ENCODE measurements at regions not wholly inside any gene's neighbourhood (a gene's known extent, or its start where the extent isn't known, plus 50 kb on each side); places are given as distances from the start of the nearest gene placed in this dataset.

DNA sequence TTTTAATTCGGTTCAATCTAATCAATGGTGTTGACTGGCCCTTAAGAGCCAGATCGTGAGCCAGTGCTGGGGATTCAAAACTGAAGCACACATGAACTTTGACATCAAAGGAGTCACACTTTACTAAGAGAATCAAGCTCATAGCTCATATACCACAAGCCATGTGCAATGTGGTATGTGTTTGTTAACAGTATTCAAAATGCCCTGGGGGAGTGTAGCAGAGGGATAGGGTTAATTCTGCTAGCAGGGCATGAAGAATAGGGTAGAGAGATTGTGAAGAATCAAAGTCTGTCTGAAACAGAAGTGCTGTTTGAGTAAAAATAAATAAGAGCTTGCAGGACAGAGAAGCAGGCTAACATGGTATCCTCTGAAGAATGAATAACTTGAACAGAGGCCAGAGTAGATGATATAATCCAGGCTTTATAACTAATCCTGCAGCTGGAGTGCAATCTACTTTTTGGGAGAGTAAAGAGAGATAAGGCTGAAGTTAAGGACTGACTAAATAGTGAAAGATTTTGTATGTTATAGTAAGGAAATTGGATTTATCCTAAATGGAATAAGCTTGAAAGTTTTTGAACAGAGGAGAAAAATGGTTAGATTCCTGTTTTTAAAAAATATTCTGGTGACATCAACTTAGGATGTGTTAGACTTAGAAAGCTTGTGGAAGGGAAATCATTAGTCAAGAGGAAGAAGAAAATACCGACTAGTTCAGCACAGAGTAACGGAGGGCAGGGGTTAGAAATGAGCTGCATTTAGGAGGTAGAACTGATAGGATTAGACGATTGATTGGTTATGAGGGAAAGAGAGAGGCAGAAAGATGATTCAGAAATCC is 292.0 kb downstream of the NFKBIZ start:
- Histone ChIP-seq H3K27me3 (ENCODE audit: insufficient read depth, low read length) (no peaks in the 10 kb centered on the region), H3K36me3 (ENCODE audit: insufficient read depth, low read length) (no peaks in the 10 kb centered on the region), H3K9ac (ENCODE audit: low read depth, low read length) (no peak overlapping the region), H3K4me1 (ENCODE audit: insufficient read depth, low read length) (no peaks in the 10 kb centered on the region), H3K9me3 (ENCODE audit: insufficient read depth, low read depth, low read length) (no peaks in the 10 kb centered on the region), H3K27ac (ENCODE audit: low read depth, low read length) (no peak overlapping the region), H3K4me3 (ENCODE audit: low read length) (no peak overlapping the region)
- WGBS: 91% methylated on average over 5 of the region's 5 CpGs

DNA sequence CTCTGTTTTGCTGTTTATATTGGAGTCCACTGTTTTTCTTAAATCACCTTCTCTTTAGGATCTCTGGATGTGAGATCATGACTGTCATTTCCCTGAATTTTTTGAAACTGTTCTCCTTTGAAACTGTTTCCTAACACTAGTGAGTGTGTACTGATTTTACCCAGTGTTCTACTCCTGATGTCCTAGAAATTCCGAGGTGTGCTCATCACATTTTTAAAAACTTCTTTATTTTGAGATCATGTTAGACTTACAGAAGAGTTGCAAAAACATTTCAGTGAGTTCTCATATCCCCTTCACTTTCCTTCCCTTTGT is 292.6 kb downstream of the NFKBIZ start:
- Histone ChIP-seq H3K9ac (ENCODE audit: low read depth, low read length) (no peak overlapping the region), H3K9me3 (ENCODE audit: insufficient read depth, low read depth, low read length) (no peaks in the 10 kb centered on the region), H3K27ac (ENCODE audit: low read depth, low read length) (no peak overlapping the region), H3K36me3 (ENCODE audit: insufficient read depth, low read length) (no peaks in the 10 kb centered on the region), H3K4me3 (ENCODE audit: low read length) (no peak overlapping the region), H3K4me1 (ENCODE audit: insufficient read depth, low read length) (no peaks in the 10 kb centered on the region), H3K27me3 (ENCODE audit: insufficient read depth, low read length) (no peaks in the 10 kb centered on the region)
- WGBS: 100% methylated on average over 1 of the region's 1 CpG

DNA sequence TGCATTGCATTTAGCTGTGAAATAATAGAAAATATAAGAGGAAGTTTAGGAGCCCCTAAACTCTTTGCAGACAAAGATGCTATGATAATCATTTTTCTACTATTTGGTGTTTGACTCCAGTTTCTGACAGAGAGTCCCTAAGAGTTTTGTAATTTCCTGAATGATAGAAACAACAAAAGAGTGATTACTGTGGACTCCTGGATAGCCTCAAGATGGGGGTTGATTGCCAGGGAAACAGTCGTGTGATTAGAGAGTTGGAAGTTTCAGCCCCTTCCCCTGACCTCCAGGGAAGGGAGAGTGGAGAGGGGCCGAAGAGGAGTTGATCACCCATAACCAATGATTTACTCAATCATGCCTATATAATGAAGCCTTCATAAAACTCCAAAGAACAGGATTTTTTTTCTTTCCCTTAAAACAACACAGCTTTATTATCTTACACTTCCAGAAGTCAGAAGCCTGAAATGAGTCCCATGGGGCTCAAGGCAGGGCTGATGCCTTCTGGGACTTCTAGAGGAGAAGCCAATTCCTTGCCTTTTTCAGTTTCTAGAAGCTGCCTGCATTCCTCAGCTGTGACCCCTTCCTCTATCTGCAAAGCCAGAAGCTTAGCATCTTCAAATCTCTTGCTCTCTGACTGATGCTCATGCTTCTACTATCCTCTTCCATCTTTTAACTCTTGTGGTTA is 292.3 kb upstream of the ZPLD1 start:
- 70% methylated on average over 2 of the region's 2 CpGs for WGBS
- Histone ChIP-seq H3K9me3 (ENCODE audit: insufficient read depth, low read depth, low read length) (no peaks in the 10 kb centered on the region), H3K4me3 (ENCODE audit: low read length) (no peak overlapping the region), H3K27me3 (ENCODE audit: insufficient read depth, low read length) (no peaks in the 10 kb centered on the region), H3K27ac (ENCODE audit: low read depth, low read length) (no peak overlapping the region), H3K9ac (ENCODE audit: low read depth, low read length) (no peak overlapping the region), H3K36me3 (ENCODE audit: insufficient read depth, low read length) (no peaks in the 10 kb centered on the region), H3K4me1 (ENCODE audit: insufficient read depth, low read length) (no peaks in the 10 kb centered on the region)

DNA sequence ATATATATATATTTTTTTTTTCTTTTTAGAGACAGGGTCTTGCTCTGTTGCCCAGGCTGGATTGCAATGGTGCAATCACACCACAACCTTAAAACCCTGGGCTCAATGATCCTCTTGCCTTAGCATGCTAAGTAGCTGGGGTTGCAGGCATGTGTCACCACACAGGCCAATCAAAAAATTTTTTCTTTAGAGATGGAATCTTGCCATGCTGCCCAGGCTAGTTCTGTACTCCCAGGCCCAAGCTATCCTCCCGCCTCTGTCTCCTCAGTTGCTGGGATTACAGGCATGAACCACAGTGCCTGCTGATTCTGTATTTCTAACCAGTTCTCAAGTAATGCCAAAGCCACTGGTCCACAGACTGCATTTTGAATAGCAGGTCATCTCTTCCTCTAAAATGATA is 291.3 kb upstream of the ZPLD1 start:
- H3K4me3 ChIP-seq (ENCODE audit: low read length): no peak overlapping the region
- H3K36me3 ChIP-seq (ENCODE audit: insufficient read depth, low read length): no peaks in the 10 kb centered on the region
- H3K9ac ChIP-seq (ENCODE audit: low read depth, low read length): no peak overlapping the region
- H3K27me3 ChIP-seq (ENCODE audit: insufficient read depth, low read length): no peaks in the 10 kb centered on the region
- H3K27ac ChIP-seq (ENCODE audit: low read depth, low read length): no peak overlapping the region
- no peaks in the 10 kb centered on the region for H3K4me1 ChIP-seq (ENCODE audit: insufficient read depth, low read length)
- no peaks in the 10 kb centered on the region for H3K9me3 ChIP-seq (ENCODE audit: insufficient read depth, low read depth, low read length)
- WGBS: 94% methylated on average over 1 of the region's 1 CpG

DNA sequence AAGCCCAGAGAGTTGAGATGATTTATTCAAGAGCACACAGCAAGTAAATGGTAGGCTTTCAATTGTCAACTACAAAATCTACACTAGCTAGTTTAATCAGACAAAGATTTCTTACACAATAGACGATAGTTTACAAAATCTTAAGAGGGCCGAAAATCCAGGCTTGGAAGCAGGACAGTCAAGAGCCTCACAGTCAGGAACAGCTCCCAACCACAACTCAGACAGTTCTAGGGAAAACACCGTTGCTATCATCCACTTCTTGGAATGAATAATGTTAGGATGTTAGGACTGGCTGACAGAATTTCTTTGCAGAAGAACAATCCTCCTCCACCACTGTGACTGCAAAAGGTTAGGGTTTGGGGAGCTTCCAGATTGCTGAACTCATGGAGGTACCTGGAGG is 290.8 kb upstream of the ZPLD1 start:
- no peak overlapping the region for H3K4me3 ChIP-seq (ENCODE audit: low read length)
- H3K4me1 ChIP-seq (ENCODE audit: insufficient read depth, low read length): no peaks in the 10 kb centered on the region
- no peaks in the 10 kb centered on the region for H3K36me3 ChIP-seq (ENCODE audit: insufficient read depth, low read length)
- no peaks in the 10 kb centered on the region for H3K9me3 ChIP-seq (ENCODE audit: insufficient read depth, low read depth, low read length)
- H3K27me3 ChIP-seq (ENCODE audit: insufficient read depth, low read length): no peaks in the 10 kb centered on the region
- 97% methylated on average over 2 of the region's 3 CpGs for WGBS
- H3K9ac ChIP-seq (ENCODE audit: low read depth, low read length): no peak overlapping the region
- H3K27ac ChIP-seq (ENCODE audit: low read depth, low read length): no peak overlapping the region

DNA sequence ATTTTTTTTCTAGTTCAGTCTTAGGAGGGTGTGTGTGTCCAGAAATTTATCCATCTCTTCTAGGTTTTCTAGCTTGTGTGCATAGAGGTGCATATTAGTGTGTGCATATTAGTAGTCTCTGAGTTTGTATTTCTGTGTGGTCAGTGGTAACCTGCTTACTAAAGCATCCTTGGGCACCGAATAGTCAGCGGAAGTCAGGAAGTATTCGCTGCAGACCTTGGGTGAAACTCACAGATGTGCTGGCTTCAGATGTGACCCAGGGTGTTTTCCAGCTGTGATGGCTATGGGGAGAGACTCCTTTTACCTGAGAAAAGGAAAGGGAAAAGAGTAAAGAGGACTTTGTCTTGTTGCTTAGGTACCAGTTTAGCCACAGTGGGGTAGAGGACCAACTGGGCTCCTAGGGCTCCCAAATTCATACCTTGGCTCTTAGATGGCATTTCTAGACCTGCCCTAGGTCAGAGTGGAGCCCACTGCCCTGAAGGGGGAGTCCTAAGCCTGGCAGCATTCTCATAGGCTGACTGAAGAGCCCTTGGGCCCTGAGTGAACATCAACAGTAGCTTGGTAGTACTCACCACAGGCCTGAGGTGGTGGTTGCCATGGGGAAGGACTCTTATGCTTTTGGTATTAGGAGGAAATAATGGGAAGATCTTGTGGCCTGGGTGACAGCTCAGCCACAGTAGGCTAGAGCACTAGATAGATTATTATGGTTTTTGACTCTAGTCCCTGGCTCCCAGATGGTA is 286.0 kb upstream of the ZPLD1 start:
- no peak overlapping the region for H3K4me3 ChIP-seq (ENCODE audit: low read length)
- H3K36me3 ChIP-seq (ENCODE audit: insufficient read depth, low read length): no peaks in the 10 kb centered on the region
- H3K9ac ChIP-seq (ENCODE audit: low read depth, low read length): no peak overlapping the region
- no peaks in the 10 kb centered on the region for H3K4me1 ChIP-seq (ENCODE audit: insufficient read depth, low read length)
- WGBS: 95% methylated on average over 3 of the region's 3 CpGs
- peaks cover 13% of the 10 kb centered on the region; the same call in 1 of the 2 replicates for H3K9me3 ChIP-seq (ENCODE audit: insufficient read depth, low read depth, low read length)
- no peak overlapping the region for H3K27ac ChIP-seq (ENCODE audit: low read depth, low read length)
- no peaks in the 10 kb centered on the region for H3K27me3 ChIP-seq (ENCODE audit: insufficient read depth, low read length)

DNA sequence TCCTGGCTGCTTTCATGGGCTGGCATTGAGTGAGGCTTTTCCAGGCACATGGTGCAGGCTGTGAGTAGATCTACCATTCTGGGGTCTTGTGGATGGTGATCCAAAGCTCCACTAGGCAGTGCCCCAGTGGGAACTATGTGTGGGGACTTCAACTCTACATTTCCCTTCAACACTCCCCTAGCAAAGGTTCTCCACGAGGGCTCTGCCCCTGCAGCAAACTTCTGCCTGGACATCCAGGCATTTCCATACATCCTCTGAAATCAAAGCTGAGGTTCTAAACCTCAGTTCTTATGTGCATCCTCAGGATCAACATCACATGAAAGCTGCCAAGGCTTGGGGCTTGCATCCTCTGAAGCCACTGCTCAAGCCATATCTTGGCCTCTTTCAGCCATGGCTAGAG is 282.9 kb upstream of the ZPLD1 start:
- Histone ChIP-seq H3K36me3 (ENCODE audit: insufficient read depth, low read length) (no peaks in the 10 kb centered on the region), H3K9ac (ENCODE audit: low read depth, low read length) (no peak overlapping the region), H3K27me3 (ENCODE audit: insufficient read depth, low read length) (no peaks in the 10 kb centered on the region), H3K9me3 (ENCODE audit: insufficient read depth, low read depth, low read length) (peaks cover 13% of the 10 kb centered on the region; the same call in 1 of the 2 replicates), H3K4me1 (ENCODE audit: insufficient read depth, low read length) (no peaks in the 10 kb centered on the region), H3K4me3 (ENCODE audit: low read length) (no peak overlapping the region), H3K27ac (ENCODE audit: low read depth, low read length) (no peak overlapping the region)
- WGBS: 49% methylated on average over 1 of the region's 1 CpG

DNA sequence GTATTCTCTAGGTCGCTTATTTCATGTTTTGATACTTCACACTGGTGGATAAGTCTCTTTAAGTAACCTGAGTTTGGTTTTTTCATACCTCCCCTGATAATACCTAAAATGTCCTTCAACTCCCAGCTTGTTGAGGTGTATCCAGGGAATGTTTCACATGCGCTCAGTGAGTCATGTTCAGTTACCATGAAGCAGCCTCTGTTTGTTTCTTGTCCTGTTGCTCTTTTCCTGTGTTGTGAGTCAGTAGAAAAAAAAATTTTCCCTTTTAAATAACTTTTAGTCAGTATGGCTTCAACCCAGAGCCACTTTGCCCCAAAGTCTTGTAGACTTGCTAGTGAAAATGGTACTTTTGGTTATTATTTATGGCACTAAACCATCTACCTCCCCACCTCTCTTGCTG is 278.4 kb upstream of the ZPLD1 start:
- Histone ChIP-seq H3K9ac (ENCODE audit: low read depth, low read length) (no peak overlapping the region), H3K4me3 (ENCODE audit: low read length) (no peak overlapping the region), H3K4me1 (ENCODE audit: insufficient read depth, low read length) (no peaks in the 10 kb centered on the region), H3K9me3 (ENCODE audit: insufficient read depth, low read depth, low read length) (peaks cover 9% of the 10 kb centered on the region; the same call in 1 of the 2 replicates), H3K27ac (ENCODE audit: low read depth, low read length) (no peak overlapping the region), H3K36me3 (ENCODE audit: insufficient read depth, low read length) (no peaks in the 10 kb centered on the region), H3K27me3 (ENCODE audit: insufficient read depth, low read length) (no peaks in the 10 kb centered on the region)
- 100% methylated on average over 2 of the region's 2 CpGs for WGBS

DNA sequence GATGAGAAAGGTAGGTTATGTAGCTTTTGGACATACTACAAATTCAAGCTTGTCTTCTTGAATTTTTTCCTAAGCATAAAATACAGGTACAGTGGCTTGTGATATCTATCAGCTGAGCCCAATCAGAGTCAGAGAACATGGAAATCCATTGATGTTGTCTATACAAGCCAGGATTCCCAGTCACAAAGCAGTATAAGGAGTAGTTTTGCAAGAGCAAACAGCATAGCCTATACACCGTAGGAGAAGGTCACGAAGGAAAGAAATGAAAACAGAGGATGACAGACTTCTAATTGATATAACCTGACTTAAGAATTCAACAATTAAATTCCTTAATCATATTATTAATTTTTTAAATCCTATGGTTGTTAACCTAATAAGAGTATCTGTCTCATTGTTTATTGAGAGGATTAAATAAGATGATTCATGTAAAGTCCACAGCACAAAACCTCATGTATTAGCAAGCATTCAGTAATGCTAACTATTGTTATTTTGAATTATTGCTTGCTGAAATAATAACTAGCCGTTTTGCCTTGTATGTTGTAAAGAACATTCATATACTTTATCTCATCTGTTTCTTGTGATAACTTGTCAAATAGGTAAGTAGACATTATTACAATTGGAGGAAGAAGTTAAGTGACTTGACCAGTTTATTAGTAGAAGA is 276.6 kb upstream of the ZPLD1 start:
- WGBS: 84% methylated on average over 2 of the region's 3 CpGs
- H3K4me1 ChIP-seq (ENCODE audit: insufficient read depth, low read length): no peaks in the 10 kb centered on the region
- H3K36me3 ChIP-seq (ENCODE audit: insufficient read depth, low read length): no peaks in the 10 kb centered on the region
- no peak overlapping the region for H3K4me3 ChIP-seq (ENCODE audit: low read length)
- H3K27me3 ChIP-seq (ENCODE audit: insufficient read depth, low read length): no peaks in the 10 kb centered on the region
- no peak overlapping the region for H3K9ac ChIP-seq (ENCODE audit: low read depth, low read length)
- H3K27ac ChIP-seq (ENCODE audit: low read depth, low read length): no peak overlapping the region
- H3K9me3 ChIP-seq (ENCODE audit: insufficient read depth, low read depth, low read length): 0 out of 2 replicates have a peak, but pooled peaks cover 3% of the 10 kb centered on the region

DNA sequence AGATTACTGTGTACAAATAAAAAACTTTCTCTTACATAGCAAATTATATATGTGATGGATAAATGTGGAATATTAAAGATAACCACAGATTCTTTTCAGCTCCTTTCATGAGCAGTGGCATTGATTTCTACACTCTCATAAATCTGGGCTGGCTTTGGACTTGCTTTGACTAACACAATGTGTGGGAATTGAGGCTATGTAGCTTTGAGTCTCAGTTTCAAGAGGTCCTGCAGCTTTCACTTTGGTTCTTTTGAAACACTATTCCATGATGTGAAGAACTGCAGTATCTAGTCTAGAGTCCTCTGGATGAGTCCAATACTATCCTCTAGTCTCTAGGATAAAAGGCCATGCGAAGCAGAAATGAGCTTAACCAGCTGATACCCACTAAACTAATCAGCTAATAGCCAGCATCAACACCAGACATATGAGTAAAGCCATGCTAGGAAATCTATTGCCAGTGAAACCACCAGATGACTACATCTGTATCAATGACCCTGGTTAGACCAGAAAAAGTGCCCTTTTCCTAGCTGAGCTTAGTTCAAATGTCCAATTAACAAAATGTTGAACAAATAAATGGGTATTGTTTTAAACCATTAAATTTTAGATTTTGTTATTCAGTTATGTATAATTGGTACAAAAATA is 274.9 kb upstream of the ZPLD1 start:
- 96% methylated on average over 1 of the region's 1 CpG for WGBS
- Histone ChIP-seq H3K4me3 (ENCODE audit: low read length) (no peak overlapping the region), H3K9ac (ENCODE audit: low read depth, low read length) (no peak overlapping the region), H3K27ac (ENCODE audit: low read depth, low read length) (no peak overlapping the region), H3K27me3 (ENCODE audit: insufficient read depth, low read length) (no peaks in the 10 kb centered on the region), H3K36me3 (ENCODE audit: insufficient read depth, low read length) (no peaks in the 10 kb centered on the region), H3K9me3 (ENCODE audit: insufficient read depth, low read depth, low read length) (no peaks in the 10 kb centered on the region), H3K4me1 (ENCODE audit: insufficient read depth, low read length) (no peaks in the 10 kb centered on the region)
